PC-3 (cell line): ENCODE measurements at regions not wholly inside any gene's neighbourhood (a gene's known extent, or its start where the extent isn't known, plus 50 kb on each side); places are given as distances from the start of the nearest gene placed in this dataset.
"Not testable (repeated sequence)": the region's sequence is repeated elsewhere in the genome, so short reads cannot be mapped to it uniquely, and the experiment has no call there.

Source experiments
- ATAC-seq: fragments of 200-7000 bp; cut with Tn5 transposase; 2 replicates; pipeline ENCODE4 v1.9.1; 2020; ENCODE audit warnings: mild to moderate bottlenecking, moderate library complexity
- BruUV-seq: library from RNA; stranded (reverse); fragments of 400-500 nt; replicated peaks from 2 replicates; lab custom pipeline; 2021; lab: Mats Ljungman, UMichigan
- CTCF ChIA-PET: fragments of 300-600 bp; sonication (Branson Sonifier 250); formaldehyde crosslinking; loops from one replicate; lab custom pipeline; 2022; ENCODE audit warnings: antibody characterized with exemption; lab: Charles Lee
- POLR2A ChIA-PET: fragments of 300-600 bp; sonication (Branson Sonifier 250); formaldehyde crosslinking; loops from one replicate; lab custom pipeline; 2022; ENCODE audit warnings: antibody characterized with exemption; ENCODE audit not compliant: unreplicated experiment; lab: Charles Lee
- DNase-seq: peaks from one replicate; pipeline ENCODE4 v3.0.0-alpha.2; 2015
- H2AFZ ChIP-seq: fragments of 300-600 bp; sonication (generic); 2 replicates; pipeline ENCODE4 v1.6.0; 2016; ENCODE audit warnings: antibody characterized with exemption, low read length
- H3F3A ChIP-seq: fragments of 300-600 bp; sonication (generic); one replicate; pipeline ENCODE4 v1.6.0; 2017; ENCODE audit warnings: antibody characterized with exemption, low read length, control low read depth, mild to moderate bottlenecking; ENCODE audit not compliant: unreplicated experiment
- H3K27ac ChIP-seq: fragments of 300-600 bp; sonication (generic); 2 replicates; pipeline ENCODE4 v1.5.1; 2016; ENCODE audit warnings: mild to moderate bottlenecking, low read length
- H3K27me3 ChIP-seq: fragments of 300-600 bp; sonication (generic); 2 replicates; pipeline ENCODE4 v1.6.1; 2016; ENCODE audit warnings: low read length, mixed read lengths
- H3K36me3 ChIP-seq: fragments of 300-600 bp; sonication (generic); 2 replicates; pipeline ENCODE4 v1.6.1; 2016; ENCODE audit warnings: low read depth, mixed run types, low read length, mixed read lengths
- H3K4me1 ChIP-seq: fragments of 300-600 bp; sonication (generic); 2 replicates; pipeline ENCODE4 v1.5.1; 2016; ENCODE audit warnings: low read length; ENCODE audit not compliant: insufficient read depth
- H3K4me2 ChIP-seq: fragments of 300-600 bp; sonication (generic); 2 replicates; pipeline ENCODE4 v1.6.0; 2016; ENCODE audit warnings: low read length
- H3K4me3 ChIP-seq: fragments of 300-600 bp; sonication (generic); 2 replicates; pipeline ENCODE4 v1.5.1; 2016; ENCODE audit warnings: mild to moderate bottlenecking, low read length, mixed read lengths
- H3K79me2 ChIP-seq: fragments of 300-600 bp; sonication (generic); 2 replicates; pipeline ENCODE4 v1.6.1; 2017; ENCODE audit warnings: low read length, mixed read lengths
- H3K9ac ChIP-seq: fragments of 300-600 bp; sonication (generic); 2 replicates; pipeline ENCODE4 v1.6.0; 2016; ENCODE audit warnings: mild to moderate bottlenecking, low read length
- H3K9me2 ChIP-seq: fragments of 300-600 bp; sonication (generic); replicated peaks from 2 replicates; pipeline ENCODE4 v1.6.1; 2016; ENCODE audit warnings: mixed run types, low read length, mixed read lengths
- H3K9me3 ChIP-seq: fragments of 300-600 bp; sonication (generic); 2 replicates; pipeline ENCODE4 v1.6.1; 2016; ENCODE audit warnings: low read length, mixed read lengths
- H4K20me1 ChIP-seq: fragments of 300-600 bp; sonication (generic); 2 replicates; pipeline ENCODE4 v1.6.1; 2016; ENCODE audit warnings: low read length, mixed read lengths
- CTCF ChIP-seq: fragments of 300-600 bp; sonication (generic); conservative IDR thresholded peaks from 2 replicates; pipeline ENCODE4 v1.5.1; 2017; ENCODE audit warnings: antibody characterized with exemption, low read depth, mild to moderate bottlenecking, low read length
- EZH2 ChIP-seq: fragments of 300-600 bp; sonication (generic); IDR thresholded peaks from one replicate; pipeline ENCODE4 v1.6.1; 2017; ENCODE audit warnings: antibody characterized with exemption, mild to moderate bottlenecking, low read length; ENCODE audit not compliant: unreplicated experiment
- EZH2phosphoT487 ChIP-seq: fragments of 300-600 bp; sonication (generic); IDR thresholded peaks from 2 replicates; pipeline ENCODE4 v1.6.1; 2018; ENCODE audit warnings: mild to moderate bottlenecking, antibody characterized with exemption, low read length, borderline replicate concordance
- intact Hi-C: fragments of 100-400 bp; cut with micrococcal nuclease; formaldehyde crosslinking; loops from 2 replicates; pipeline ENCODE4 v1.9.0; 2023

GRCh38 chr20:26135325-26136110, 438.9 kb upstream of the ZNF337 start:
- Histone ChIP-seq H3K4me1 (no peaks in the 10 kb centered on the region), H3K9ac (no peak overlapping the region), H3K4me2 (no peak overlapping the region), H3K27me3 (peaks cover 9% of the 10 kb centered on the region; the same call in 1 of the 2 replicates), H3K4me3 (no peak overlapping the region), H3K9me2 (no peaks in the 10 kb centered on the region), H3F3A (no peaks in the 10 kb centered on the region), H2AFZ (no peak overlapping the region), H3K36me3 (no peaks in the 10 kb centered on the region), H3K79me2 (no peaks in the 10 kb centered on the region), H3K9me3 (no peaks in the 10 kb centered on the region), H4K20me1 (no peaks in the 10 kb centered on the region), H3K27ac (no peak overlapping the region)
- TF ChIP-seq EZH2phosphoT487 = no peak
- no peak for TF ChIP-seq EZH2
- TF ChIP-seq CTCF = no peak
- ChIA-PET CTCF (no interaction called here), POLR2A (no interaction called here)
- intact Hi-C loops = loop anchor here (10.0 kb wide), 1 partner anchor 79 kb away; no protein-coding TSS in a partner anchor
- ATAC-seq (no peak), DNase-seq (no peak)
- BruUV-seq = no TSS peak

GRCh38 chr20:26134606-26135005, 438.0 kb upstream of the ZNF337 start:
- TF ChIP-seq EZH2phosphoT487 (no peak), EZH2 (no peak), CTCF (no peak)
- Histone ChIP-seq H3K4me1 (no peaks in the 10 kb centered on the region), H3K36me3 (no peaks in the 10 kb centered on the region), H3K4me3 (no peak overlapping the region), H3K9ac (no peak overlapping the region), H2AFZ (no peak overlapping the region), H4K20me1 (no peaks in the 10 kb centered on the region), H3K79me2 (no peaks in the 10 kb centered on the region), H3K27me3 (peaks cover 9% of the 10 kb centered on the region; the same call in 1 of the 2 replicates), H3K27ac (no peak overlapping the region), H3K4me2 (no peak overlapping the region), H3K9me3 (no peaks in the 10 kb centered on the region), H3F3A (no peaks in the 10 kb centered on the region), H3K9me2 (no peaks in the 10 kb centered on the region)
- DNase-seq = no peak
- no TSS peak for BruUV-seq
- CTCF ChIA-PET = no interaction called here
- POLR2A ChIA-PET = no interaction called here
- ATAC-seq = no peak
- intact Hi-C loops = loop anchor here (10.0 kb wide), 1 partner anchor 80 kb away; no protein-coding TSS in a partner anchor

- H3K4me2 ChIP-seq, H2AFZ ChIP-seq, H3K4me1 ChIP-seq, BruUV-seq, CTCF ChIA-PET, H3K27me3 ChIP-seq, H3K27ac ChIP-seq, H3K4me3 ChIP-seq, H3K9me2 ChIP-seq, POLR2A ChIA-PET, H3K79me2 ChIP-seq, H3K36me3 ChIP-seq, H3K9ac ChIP-seq, DNase-seq, ATAC-seq, H4K20me1 ChIP-seq, H3K9me3 ChIP-seq, H3F3A ChIP-seq: not testable (repeated sequence)
- intact Hi-C loops = loop anchor here (10.0 kb wide), 1 partner anchor 81 kb away; no protein-coding TSS in a partner anchor
Measured at GRCh38 chr20:26133794-26134193, 437.1 kb upstream of the ZNF337 start.

GRCh38 chr20:26120920-26121319, 424.3 kb upstream of the ZNF337 start:
- CTCF ChIA-PET, H4K20me1 ChIP-seq, H3K9me3 ChIP-seq, H3K4me3 ChIP-seq, H3K79me2 ChIP-seq, H3K27me3 ChIP-seq, H3K9me2 ChIP-seq, H3K4me1 ChIP-seq, H3K9ac ChIP-seq, POLR2A ChIA-PET, BruUV-seq, H2AFZ ChIP-seq, H3K27ac ChIP-seq, intact Hi-C loops, H3F3A ChIP-seq, DNase-seq, H3K4me2 ChIP-seq, H3K36me3 ChIP-seq, ATAC-seq: not testable (repeated sequence)

GRCh38 chr20:26094498-26094897, 397.8 kb upstream of the ZNF337 start:
- H3F3A ChIP-seq, H2AFZ ChIP-seq, H3K79me2 ChIP-seq, intact Hi-C loops, H3K36me3 ChIP-seq, CTCF ChIA-PET, H3K9me3 ChIP-seq, H3K4me3 ChIP-seq, H3K27me3 ChIP-seq, H3K27ac ChIP-seq, H3K4me1 ChIP-seq, DNase-seq, H3K9ac ChIP-seq, BruUV-seq, H3K9me2 ChIP-seq, H4K20me1 ChIP-seq, H3K4me2 ChIP-seq, POLR2A ChIA-PET, ATAC-seq: not testable (repeated sequence)
